GM12873 (cell line): ENCODE measurements at regions not wholly inside any gene's neighbourhood (a gene's known extent, or its start where the extent isn't known, plus 50 kb on each side); places are given as distances from the start of the nearest gene placed in this dataset.

Source experiments
- TF ChIP-seq, protein P1 (sequence below): IDR thresholded peaks from 2 replicates; pipeline ENCODE4 v1.5.1; 2012; ENCODE audit warnings: low read depth, mild to moderate bottlenecking, moderate library complexity, low read length, control low read depth; ENCODE audit not compliant: insufficient read depth; ENCODE audit errors: missing control alignments

DNA sequence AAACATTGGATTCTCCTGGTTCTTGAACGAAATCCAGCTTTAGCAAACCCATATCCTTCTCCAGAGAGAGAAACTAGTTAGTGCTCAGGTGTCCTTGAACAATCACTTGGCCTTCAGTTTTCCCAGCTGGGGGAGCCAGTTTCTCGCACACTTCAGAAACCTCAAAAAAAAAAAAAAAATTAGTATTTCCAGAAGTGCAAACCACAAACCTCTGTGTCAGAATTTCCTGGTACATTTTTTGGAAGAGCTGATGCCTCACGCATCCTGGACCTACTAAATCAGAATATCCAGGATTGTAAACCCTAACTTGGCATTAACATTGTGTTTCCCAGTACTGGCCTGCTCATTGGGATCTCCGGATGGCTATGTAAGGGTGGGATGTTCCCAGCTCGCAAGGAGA lies 143.4 kb upstream of the EGR2 start:
- TF ChIP-seq, protein P1, sequence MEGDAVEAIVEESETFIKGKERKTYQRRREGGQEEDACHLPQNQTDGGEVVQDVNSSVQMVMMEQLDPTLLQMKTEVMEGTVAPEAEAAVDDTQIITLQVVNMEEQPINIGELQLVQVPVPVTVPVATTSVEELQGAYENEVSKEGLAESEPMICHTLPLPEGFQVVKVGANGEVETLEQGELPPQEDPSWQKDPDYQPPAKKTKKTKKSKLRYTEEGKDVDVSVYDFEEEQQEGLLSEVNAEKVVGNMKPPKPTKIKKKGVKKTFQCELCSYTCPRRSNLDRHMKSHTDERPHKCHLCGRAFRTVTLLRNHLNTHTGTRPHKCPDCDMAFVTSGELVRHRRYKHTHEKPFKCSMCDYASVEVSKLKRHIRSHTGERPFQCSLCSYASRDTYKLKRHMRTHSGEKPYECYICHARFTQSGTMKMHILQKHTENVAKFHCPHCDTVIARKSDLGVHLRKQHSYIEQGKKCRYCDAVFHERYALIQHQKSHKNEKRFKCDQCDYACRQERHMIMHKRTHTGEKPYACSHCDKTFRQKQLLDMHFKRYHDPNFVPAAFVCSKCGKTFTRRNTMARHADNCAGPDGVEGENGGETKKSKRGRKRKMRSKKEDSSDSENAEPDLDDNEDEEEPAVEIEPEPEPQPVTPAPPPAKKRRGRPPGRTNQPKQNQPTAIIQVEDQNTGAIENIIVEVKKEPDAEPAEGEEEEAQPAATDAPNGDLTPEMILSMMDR, result no peak

DNA sequence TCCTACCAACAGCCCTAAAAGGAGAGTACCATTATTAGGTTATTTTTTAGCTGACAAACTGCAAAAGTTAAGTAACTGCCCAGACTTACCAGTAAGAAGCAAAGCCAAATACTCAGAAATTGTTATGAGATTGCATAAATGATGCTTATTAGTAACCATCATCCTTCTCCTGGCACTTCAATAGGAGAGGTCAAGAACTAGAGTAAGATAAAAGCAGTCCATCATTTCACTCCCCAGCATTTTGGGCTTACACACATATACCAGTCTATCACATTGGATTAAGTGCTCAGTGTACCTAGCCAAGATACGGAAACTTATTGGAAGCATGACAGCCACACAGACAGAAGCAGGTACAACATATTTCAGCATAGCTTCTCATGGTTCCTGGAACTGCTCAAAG lies 142.8 kb upstream of the EGR2 start:
- TF ChIP-seq, protein P1, result no peak

DNA sequence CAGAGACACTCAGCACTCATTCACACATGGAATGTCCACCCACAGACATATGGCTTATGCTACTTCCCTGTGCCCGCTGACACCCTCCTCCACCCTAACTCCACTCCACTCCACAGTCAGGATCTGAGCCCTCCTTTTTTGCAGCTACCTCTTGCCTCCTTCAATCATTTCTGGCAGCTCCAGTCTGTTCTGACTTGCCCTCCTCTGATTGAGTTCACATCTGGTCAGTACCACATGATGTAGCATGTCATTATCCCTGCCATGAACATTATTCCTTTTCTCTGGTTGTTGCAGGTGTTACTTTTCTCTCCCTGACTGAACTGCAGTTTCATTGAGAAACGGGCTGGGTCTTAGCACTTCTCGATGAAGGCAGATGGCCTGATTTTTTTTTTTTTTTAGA lies 130.1 kb upstream of the EGR2 start:
- TF ChIP-seq, protein P1, result no peak

DNA sequence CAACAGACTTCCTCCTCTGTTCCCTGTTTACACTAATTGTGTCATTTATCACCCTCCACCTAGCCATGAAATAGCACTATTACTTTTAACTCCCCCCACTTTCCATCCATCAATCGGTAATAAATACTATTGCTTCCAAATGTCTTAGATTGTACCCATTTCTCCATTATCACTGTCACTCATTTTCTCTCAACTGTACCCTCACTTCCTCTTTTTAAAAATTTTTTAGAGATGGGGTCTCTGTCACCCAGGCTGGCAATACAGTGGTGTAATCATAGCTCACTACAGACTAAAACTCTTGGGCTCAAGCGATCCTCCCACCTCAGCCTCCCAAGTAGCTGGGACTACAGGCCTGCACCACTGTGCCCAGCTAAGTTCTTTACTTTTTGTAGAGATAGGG lies 123.5 kb upstream of the EGR2 start:
- TF ChIP-seq, protein P1, result no peak

DNA sequence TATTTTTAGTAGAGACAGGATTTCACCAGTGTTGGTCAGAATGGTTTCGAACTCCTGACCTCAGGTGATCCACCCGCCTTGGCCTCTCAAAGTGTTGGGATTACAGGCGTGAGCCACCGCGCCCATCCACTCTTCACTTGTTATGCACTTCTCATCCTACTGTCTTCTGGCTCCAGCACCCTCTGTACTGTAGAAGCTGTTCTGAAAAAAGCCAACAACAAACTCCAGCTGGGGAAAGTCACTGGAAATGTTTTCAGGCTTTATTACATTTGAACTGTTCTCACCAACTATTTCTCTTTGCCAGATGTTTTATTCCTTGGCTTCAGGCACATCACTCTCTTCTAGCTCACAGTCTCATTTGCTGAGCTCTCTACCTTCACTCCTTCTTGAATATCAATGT lies 122.5 kb upstream of the EGR2 start:
- TF ChIP-seq, protein P1, result no peak

DNA sequence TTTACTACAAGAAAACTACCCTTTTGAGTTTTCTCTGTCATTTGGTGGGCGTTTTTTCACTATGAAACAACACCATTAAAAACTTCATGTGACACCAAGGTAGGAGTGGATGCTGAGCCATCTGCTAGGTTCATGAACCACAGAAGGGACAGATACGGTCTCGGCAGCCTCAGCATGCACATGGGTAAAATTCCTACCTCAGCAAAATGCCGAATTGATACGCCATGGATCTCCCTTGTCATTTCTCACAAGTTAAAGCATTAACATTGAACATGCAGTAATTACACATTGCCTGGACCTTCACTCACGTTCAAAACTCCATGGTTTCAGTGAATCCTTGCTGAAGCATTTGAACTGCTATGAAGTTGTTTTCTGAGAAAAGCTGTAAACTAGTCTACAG lies 121.5 kb upstream of the EGR2 start:
- TF ChIP-seq, protein P1, result no peak

DNA sequence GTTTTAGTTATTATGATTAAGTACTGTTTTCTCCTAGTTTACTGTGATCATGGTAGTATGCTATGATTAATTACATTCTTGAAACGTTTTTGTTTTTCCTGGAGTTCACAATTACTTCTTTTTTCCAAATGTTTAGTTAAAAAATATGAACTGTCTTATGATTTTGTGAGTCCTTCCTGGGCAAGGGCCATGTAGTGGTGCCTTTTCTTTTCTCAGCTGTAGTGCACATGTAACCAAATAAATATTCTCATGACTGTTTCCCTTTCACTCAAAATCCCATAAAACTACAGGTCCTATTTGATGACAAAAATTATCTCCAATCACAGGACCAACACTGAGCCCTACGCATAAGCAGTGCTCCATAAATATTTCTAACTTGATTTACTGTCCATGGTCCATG lies 118.9 kb upstream of the EGR2 start:
- TF ChIP-seq, protein P1, result no peak

DNA sequence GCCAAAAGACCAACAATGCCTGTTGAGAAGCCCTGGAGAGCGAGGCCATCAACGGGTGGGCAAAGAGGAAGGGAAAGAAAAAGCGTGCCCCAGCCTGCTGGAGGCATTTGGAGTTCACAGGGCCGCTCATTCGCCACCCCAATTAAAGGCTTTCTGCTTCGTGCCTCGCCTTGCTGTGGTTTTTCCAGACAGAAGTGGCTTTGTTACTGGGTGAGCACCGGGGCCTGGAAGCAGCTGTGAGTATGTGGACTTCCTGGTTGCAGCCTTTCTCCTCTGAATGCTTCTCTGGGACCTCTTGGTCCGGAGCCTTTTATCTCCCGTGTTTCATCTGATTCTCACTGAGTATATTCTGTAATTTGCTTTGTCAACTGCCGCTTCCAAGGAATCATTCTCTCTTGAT lies 118.1 kb upstream of the EGR2 start:
- TF ChIP-seq, protein P1, result no peak
